Lung (tissue), 11 donors: ENCODE measurements at regions not wholly inside any gene's neighbourhood (a gene's known extent, or its start where the extent isn't known, plus 50 kb on each side); places are given as distances from the start of the nearest gene placed in this dataset.

ENCODE experiments used
- ATAC-seq: fragments of 200-7000 bp; cut with Tn5 transposase; one replicate; pipeline ENCODE4 v1.9.1; 2020; ENCODE audit warnings: moderate number of reproducible peaks; ENCODE audit not compliant: insufficient read depth, low FRiP score
- DNase-seq, 3 donors: peaks; one replicate each; pipeline ENCODE4 v3.0.0-alpha.2; 2013 to 2017
- H3K27ac ChIP-seq, 2 donors: one replicate each; pipeline ENCODE4 v1.5.1; 2013; ENCODE audit warnings: mild to moderate bottlenecking in 2 of 2, moderate library complexity in 2 of 2, control low read depth in 1 of 2, inconsistent platforms in 1 of 2, low read depth in 1 of 2, low read length in 1 of 2
- H3K27me3 ChIP-seq, 3 donors: one replicate each; pipeline ENCODE4 v1.5.1; 2013; ENCODE audit warnings: low read length in 2 of 3; ENCODE audit not compliant: control insufficient read depth in 3 of 3, insufficient read depth in 3 of 3
- H3K36me3 ChIP-seq, 4 donors: one replicate each; pipeline ENCODE4 v1.5.1; 2013; ENCODE audit warnings: low read length in 4 of 4, mild to moderate bottlenecking in 1 of 4, moderate library complexity in 1 of 4; ENCODE audit not compliant: control insufficient read depth in 4 of 4, insufficient read depth in 4 of 4
- H3K4me1 ChIP-seq, 5 donors: one replicate each; pipeline ENCODE4 v1.5.1; 2013; ENCODE audit warnings: low read length in 5 of 5, mild to moderate bottlenecking in 2 of 5, moderate library complexity in 1 of 5; ENCODE audit not compliant: control insufficient read depth in 5 of 5, insufficient read depth in 5 of 5
- H3K4me3 ChIP-seq: one replicate; pipeline ENCODE4 v1.5.1; 2013; ENCODE audit warnings: mild to moderate bottlenecking, control low read depth, moderate library complexity
- H3K9ac ChIP-seq, 2 donors: one replicate each; pipeline ENCODE4 v1.5.1; 2013; ENCODE audit warnings: low read length in 2 of 2, control low read depth in 1 of 2; ENCODE audit not compliant: insufficient read depth in 1 of 2
- H3K9me3 ChIP-seq, 4 donors: one replicate each; pipeline ENCODE4 v1.5.1; 2013; ENCODE audit warnings: low read length in 3 of 4, mild to moderate bottlenecking in 1 of 4, moderate library complexity in 1 of 4; ENCODE audit not compliant: control insufficient read depth in 4 of 4, insufficient read depth in 3 of 4
- WGBS, 2 donors: extraction: QIAGEN DNeasy Blood & Tissue Kit; methylation state at CpG; one replicate each; pipeline ENCODE4 v1.1.7; 2013; 5-methylcytosine and 5-hydroxymethylcytosine counted together
- TF ChIP-seq, protein P1 (sequence below): IDR thresholded peaks from 2 replicates; pipeline ENCODE4 v1.5.1; 2012; ENCODE audit warnings: mild to moderate bottlenecking; ENCODE audit errors: control extremely low read depth, extremely low read depth
- donor health status: control.
- donor health status: control.
- donor health status: Bipolar disorder and iron deficiency.
- donor health status: healthy.
- donor health status: DM: yes; HTN: yes; CAD: no.

DNA sequence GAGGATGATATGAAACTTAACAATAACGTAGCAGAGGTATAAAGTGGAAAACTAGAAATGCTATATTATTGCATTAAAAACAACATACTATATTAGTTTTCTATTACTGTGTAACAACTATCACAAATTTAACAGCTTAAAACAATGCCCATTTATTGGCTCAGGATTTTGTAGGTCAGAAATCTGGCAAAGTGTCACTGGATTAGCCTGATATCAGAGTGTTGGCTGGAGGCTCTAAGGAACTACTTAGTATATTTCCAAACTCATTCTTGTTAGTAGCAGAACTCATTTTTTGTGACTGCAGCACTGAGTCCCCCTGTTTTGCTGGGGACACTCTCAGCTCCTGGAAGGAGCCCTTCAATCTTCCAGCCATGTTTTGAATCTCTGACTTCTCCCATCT, 306.8 kb downstream of the ETV1 start:
- H3K9ac ChIP-seq = no peak overlapping the region
- no peaks in the 10 kb centered on the region for H3K4me1 ChIP-seq
- DNase-seq (no peak), ATAC-seq (no peak)
- WGBS, 2 donors = 87% methylated on average over 1 of the region's 1 CpG
- no peaks in the 10 kb centered on the region for H3K27me3 ChIP-seq
- H3K36me3 ChIP-seq = no peaks in the 10 kb centered on the region
- H3K4me3 ChIP-seq = no peak overlapping the region
- TF ChIP-seq, protein P1, sequence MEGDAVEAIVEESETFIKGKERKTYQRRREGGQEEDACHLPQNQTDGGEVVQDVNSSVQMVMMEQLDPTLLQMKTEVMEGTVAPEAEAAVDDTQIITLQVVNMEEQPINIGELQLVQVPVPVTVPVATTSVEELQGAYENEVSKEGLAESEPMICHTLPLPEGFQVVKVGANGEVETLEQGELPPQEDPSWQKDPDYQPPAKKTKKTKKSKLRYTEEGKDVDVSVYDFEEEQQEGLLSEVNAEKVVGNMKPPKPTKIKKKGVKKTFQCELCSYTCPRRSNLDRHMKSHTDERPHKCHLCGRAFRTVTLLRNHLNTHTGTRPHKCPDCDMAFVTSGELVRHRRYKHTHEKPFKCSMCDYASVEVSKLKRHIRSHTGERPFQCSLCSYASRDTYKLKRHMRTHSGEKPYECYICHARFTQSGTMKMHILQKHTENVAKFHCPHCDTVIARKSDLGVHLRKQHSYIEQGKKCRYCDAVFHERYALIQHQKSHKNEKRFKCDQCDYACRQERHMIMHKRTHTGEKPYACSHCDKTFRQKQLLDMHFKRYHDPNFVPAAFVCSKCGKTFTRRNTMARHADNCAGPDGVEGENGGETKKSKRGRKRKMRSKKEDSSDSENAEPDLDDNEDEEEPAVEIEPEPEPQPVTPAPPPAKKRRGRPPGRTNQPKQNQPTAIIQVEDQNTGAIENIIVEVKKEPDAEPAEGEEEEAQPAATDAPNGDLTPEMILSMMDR = no peak
- H3K9me3 ChIP-seq = no peaks in the 10 kb centered on the region
- H3K27ac ChIP-seq = no peak overlapping the region

DNA sequence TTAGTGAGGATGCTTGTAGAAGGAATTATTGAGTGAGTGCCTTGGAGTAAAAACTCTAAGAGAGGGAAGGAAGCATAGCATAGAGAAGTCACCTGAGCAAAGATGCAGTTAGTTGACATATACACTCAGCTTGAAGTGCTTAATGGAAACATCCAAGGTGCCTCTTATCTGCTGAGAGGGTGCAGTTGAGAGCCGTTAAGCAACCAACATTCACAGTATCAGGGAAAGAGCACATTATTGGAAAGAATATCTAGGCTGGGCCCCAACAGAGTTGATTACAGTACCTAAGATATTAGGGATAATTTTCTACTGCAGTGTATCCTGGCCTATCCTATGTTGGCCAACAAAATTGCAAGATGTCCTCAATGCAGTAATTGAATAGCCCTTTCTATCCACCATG, 302.0 kb downstream of the ETV1 start:
- ATAC-seq (no peak), DNase-seq (no peak)
- Histone ChIP-seq H3K27ac (no peak overlapping the region), H3K36me3 (no peaks in the 10 kb centered on the region), H3K9me3 (no peaks in the 10 kb centered on the region), H3K27me3 (no peaks in the 10 kb centered on the region), H3K4me1 (no peaks in the 10 kb centered on the region), H3K4me3 (no peak overlapping the region), H3K9ac (no peak overlapping the region)
- 73 to 91% methylated on average over 1 of the region's 1 CpG for WGBS, 2 donors
- TF ChIP-seq, protein P1 = no peak

DNA sequence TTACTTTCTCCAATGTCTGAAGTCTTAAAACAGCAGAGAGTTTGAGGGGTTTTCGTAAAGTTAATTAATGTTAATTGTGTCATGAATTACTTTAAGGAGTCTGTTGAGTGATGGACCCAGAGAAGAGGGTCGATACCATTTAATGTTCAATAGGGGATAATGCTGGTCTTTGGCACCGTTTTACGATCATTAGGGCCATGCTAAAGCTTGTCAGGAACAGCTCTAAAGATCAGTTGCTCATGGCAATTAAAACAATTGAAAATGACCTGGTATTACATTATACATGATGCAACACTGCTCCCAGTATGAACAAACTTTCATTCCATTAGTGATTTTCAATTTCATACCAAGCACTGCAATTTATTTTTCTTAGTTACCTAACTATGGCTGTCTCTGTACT, 296.9 kb downstream of the ETV1 start:
- Histone ChIP-seq H3K4me3 (no peak overlapping the region), H3K36me3 (no peaks in the 10 kb centered on the region), H3K9ac (no peak overlapping the region), H3K4me1 (no peaks in the 10 kb centered on the region), H3K9me3 (no peaks in the 10 kb centered on the region), H3K27me3 (no peaks in the 10 kb centered on the region), H3K27ac (no peak overlapping the region)
- TF ChIP-seq, protein P1 = no peak
- WGBS, 2 donors = 90 to 91% methylated on average over 4 of the region's 4 CpGs
- ATAC-seq (no peak), DNase-seq (no peak)

DNA sequence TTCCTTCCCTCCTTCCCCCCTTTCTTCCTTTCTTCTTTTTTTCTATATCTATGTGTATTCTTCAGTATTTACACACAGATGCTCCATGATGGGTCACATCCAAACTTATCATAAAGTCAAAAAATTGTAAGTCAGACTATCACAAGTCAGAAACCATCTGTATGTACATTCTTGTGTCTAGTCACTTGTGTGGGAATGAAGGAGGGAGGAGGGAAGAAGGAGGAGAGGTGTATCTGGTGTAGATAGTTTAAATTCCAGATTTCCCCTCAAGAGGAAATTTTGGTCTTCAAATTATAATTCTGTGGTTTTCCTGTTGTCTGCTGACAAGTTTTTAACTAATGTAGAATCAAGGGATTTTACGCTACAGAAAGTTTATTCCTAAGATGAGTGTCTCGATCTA, 287.2 kb downstream of the ETV1 start:
- no peaks in the 10 kb centered on the region for H3K27me3 ChIP-seq
- WGBS, 2 donors = 95 to 96% methylated on average over 2 of the region's 2 CpGs
- H3K9ac ChIP-seq = no peak overlapping the region
- H3K4me1 ChIP-seq = no peaks in the 10 kb centered on the region
- ATAC-seq = no peak
- DNase-seq = no peak
- no peaks in the 10 kb centered on the region for H3K9me3 ChIP-seq
- no peaks in the 10 kb centered on the region for H3K36me3 ChIP-seq
- TF ChIP-seq, protein P1 = no peak
- H3K4me3 ChIP-seq = no peak overlapping the region
- H3K27ac ChIP-seq = no peak overlapping the region
